Mesenchymal stem cell (in vitro differentiated cells and primary cell): ENCODE measurements at regions not wholly inside any gene's neighbourhood (a gene's known extent, or its start where the extent isn't known, plus 50 kb on each side); places are given as distances from the start of the nearest gene placed in this dataset.

Experiments used
- DNase-seq: peaks from one replicate; pipeline ENCODE4 v3.0.0-alpha.2; 2013
- H2AFZ ChIP-seq: one replicate; pipeline ENCODE4 v1.6.1; 2013; ENCODE audit warnings: low read depth, mild to moderate bottlenecking, control low read depth, inconsistent platforms, low read length, moderate library complexity
- H2AK5ac ChIP-seq: 2 replicates; pipeline ENCODE4 v1.6.1; 2013; ENCODE audit warnings: low read length, moderate library complexity, mild to moderate bottlenecking, inconsistent platforms; ENCODE audit not compliant: severe bottlenecking
- H2BK120ac ChIP-seq: one replicate; pipeline ENCODE4 v1.6.1; 2013; ENCODE audit warnings: low read depth, mild to moderate bottlenecking, inconsistent platforms, low read length, moderate library complexity
- H2BK12ac ChIP-seq, 2 experiments: one replicate each; pipeline ENCODE4 v1.6.1; 2013; ENCODE audit warnings: inconsistent platforms in 2 of 2, low read length in 2 of 2, mild to moderate bottlenecking in 2 of 2, moderate library complexity in 2 of 2, control low read depth in 1 of 2
- H2BK15ac ChIP-seq: one replicate; pipeline ENCODE4 v1.6.1; 2013; ENCODE audit warnings: mild to moderate bottlenecking, low read depth, inconsistent platforms; ENCODE audit not compliant: poor library complexity, severe bottlenecking
- H2BK5ac ChIP-seq: 2 replicates; pipeline ENCODE4 v1.6.1; 2013; ENCODE audit warnings: low read depth, mild to moderate bottlenecking, low read length, control low read depth, inconsistent platforms; ENCODE audit not compliant: poor library complexity, severe bottlenecking
- H3K14ac ChIP-seq, 2 experiments: one replicate each; pipeline ENCODE4 v1.6.1; 2013; ENCODE audit warnings: inconsistent platforms in 2 of 2, low read length in 2 of 2, control low read depth in 1 of 2, mild to moderate bottlenecking in 1 of 2, moderate library complexity in 1 of 2
- H3K18ac ChIP-seq, 2 experiments: one replicate each; pipeline ENCODE4 v1.6.1; 2013; ENCODE audit warnings: inconsistent platforms in 2 of 2, low read length in 2 of 2, control low read depth in 1 of 2, low read depth in 1 of 2, mild to moderate bottlenecking in 1 of 2
- H3K23ac ChIP-seq, 2 experiments: one replicate each; pipeline ENCODE4 v1.6.1; 2013; ENCODE audit warnings: inconsistent platforms in 2 of 2, low read length in 2 of 2, mild to moderate bottlenecking in 2 of 2, moderate library complexity in 2 of 2, control low read depth in 1 of 2
- H3K27ac ChIP-seq: 2 replicates; pipeline ENCODE4 v1.5.1; 2013; ENCODE audit warnings: mild to moderate bottlenecking, moderate library complexity, low read length, control low read depth, inconsistent platforms; ENCODE audit not compliant: poor library complexity, severe bottlenecking
- H3K27me3 ChIP-seq, 2 experiments: 2 replicates each; pipeline versions ENCODE4 v1.6.1 to v1.7.0; 2013; ENCODE audit warnings: low read length in 2 of 2, mild to moderate bottlenecking in 2 of 2, moderate library complexity in 2 of 2, control low read depth in 1 of 2, inconsistent platforms in 1 of 2; ENCODE audit not compliant: control insufficient read depth in 1 of 2, insufficient read depth in 1 of 2
- H3K36me3 ChIP-seq, 2 experiments: 2 replicates each; pipeline versions ENCODE4 v1.6.1 to v1.7.0; 2013; ENCODE audit warnings: low read length in 2 of 2, control low read depth in 1 of 2, inconsistent platforms in 1 of 2, low read depth in 1 of 2, mild to moderate bottlenecking in 1 of 2; ENCODE audit not compliant: insufficient read depth in 2 of 2, control insufficient read depth in 1 of 2
- H3K4ac ChIP-seq, 2 experiments: one replicate each; pipeline ENCODE4 v1.6.1; 2013; ENCODE audit warnings: inconsistent platforms in 2 of 2, low read length in 2 of 2, mild to moderate bottlenecking in 2 of 2, moderate library complexity in 2 of 2, control low read depth in 1 of 2, low read depth in 1 of 2
- H3K4me1 ChIP-seq: 2 replicates; pipeline ENCODE4 v1.6.1; 2013; ENCODE audit warnings: low read depth, low read length, control low read depth; ENCODE audit not compliant: control insufficient read depth, insufficient read depth
- H3K4me2 ChIP-seq: 2 replicates; pipeline ENCODE4 v1.6.1; 2013; ENCODE audit warnings: low read length, mild to moderate bottlenecking, inconsistent platforms; ENCODE audit not compliant: poor library complexity, severe bottlenecking
- H3K4me3 ChIP-seq, 2 experiments: 2 replicates each; pipeline versions ENCODE4 v1.5.1 to v1.7.0; 2013; ENCODE audit warnings: low read length in 2 of 2, mild to moderate bottlenecking in 2 of 2, control low read depth in 1 of 2, low read depth in 1 of 2; ENCODE audit not compliant: insufficient read depth in 1 of 2
- H3K79me1 ChIP-seq: replicated peaks from 2 replicates; pipeline ENCODE4 v1.6.1; 2013; ENCODE audit warnings: mild to moderate bottlenecking, control low read depth, low read length, inconsistent platforms; ENCODE audit not compliant: poor library complexity, severe bottlenecking
- H3K9ac ChIP-seq: 2 replicates; pipeline ENCODE4 v1.7.0; 2013; ENCODE audit warnings: mild to moderate bottlenecking, low read length, moderate library complexity
- H3K9me3 ChIP-seq: 2 replicates; pipeline ENCODE4 v1.7.0; 2013; ENCODE audit warnings: mild to moderate bottlenecking, low read length; ENCODE audit not compliant: control insufficient read depth
- H4K8ac ChIP-seq: one replicate; pipeline ENCODE4 v1.6.1; 2013; ENCODE audit warnings: inconsistent platforms, mild to moderate bottlenecking, low read length, moderate library complexity
- H4K91ac ChIP-seq: one replicate; pipeline ENCODE4 v1.6.1; 2013; ENCODE audit warnings: mild to moderate bottlenecking, low read length, inconsistent platforms
- WGBS: methylation state at CpG from one replicate; pipeline ENCODE4 v1.1.7; 2013; ENCODE audit warnings: mixed read lengths; 5-methylcytosine and 5-hydroxymethylcytosine counted together

- WGBS: 77% methylated on average over 3 of the region's 3 CpGs
- peaks cover 3 to 8% of the 10 kb centered on the region in 2 experiments for H3K27me3 ChIP-seq
- no peak overlapping the region for H3K4ac ChIP-seq
- no peak overlapping the region for H2BK12ac ChIP-seq
- no peak overlapping the region for H3K14ac ChIP-seq
- peaks cover 18% of the 10 kb centered on the region for H3K9me3 ChIP-seq
- H2BK5ac ChIP-seq: no peak overlapping the region
- no peak overlapping the region for H2AK5ac ChIP-seq
- no peak overlapping the region for H3K4me2 ChIP-seq
- DNase-seq: no peak
- no peaks in the 10 kb centered on the region for H3K4me1 ChIP-seq
- no peak overlapping the region for H4K8ac ChIP-seq
- H2BK15ac ChIP-seq: no peak overlapping the region
- no peak overlapping the region for H3K27ac ChIP-seq
- H3K36me3 ChIP-seq: no peaks in the 10 kb centered on the region
- no peak overlapping the region for H2BK120ac ChIP-seq
- no peak overlapping the region for H3K23ac ChIP-seq
- H4K91ac ChIP-seq: no peak overlapping the region
- no peak overlapping the region for H3K9ac ChIP-seq
- H3K4me3 ChIP-seq: no peak overlapping the region
- no peaks in the 10 kb centered on the region for H3K79me1 ChIP-seq
- no peak overlapping the region for H3K18ac ChIP-seq
- no peak overlapping the region for H2AFZ ChIP-seq
These were observed 116.7 kb upstream of the STOX2 start for GRCh38 chr4:183788308-183788905.

- Histone ChIP-seq H2AK5ac (no peak overlapping the region), H3K27me3 (peaks cover 3 to 8% of the 10 kb centered on the region in 2 experiments), H2BK120ac (no peak overlapping the region), H2BK15ac (no peak overlapping the region), H3K4me1 (no peaks in the 10 kb centered on the region), H3K4me2 (no peak overlapping the region), H3K36me3 (no peaks in the 10 kb centered on the region), H2AFZ (no peak overlapping the region), H3K27ac (no peak overlapping the region), H3K79me1 (no peaks in the 10 kb centered on the region), H3K4ac (no peak overlapping the region), H3K23ac (no peak overlapping the region), H4K8ac (no peak overlapping the region), H3K14ac (no peak overlapping the region), H4K91ac (no peak overlapping the region), H3K18ac (no peak overlapping the region), H3K9me3 (peaks cover 30% of the 10 kb centered on the region), H3K9ac (no peak overlapping the region), H2BK5ac (no peak overlapping the region), H3K4me3 (no peak overlapping the region), H2BK12ac (no peak overlapping the region)
- DNase-seq: no peak
- WGBS: 85% methylated on average over 1 of the region's 3 CpGs
These were observed 115.5 kb upstream of the STOX2 start for GRCh38 chr4:183789657-183790056.

DNA sequence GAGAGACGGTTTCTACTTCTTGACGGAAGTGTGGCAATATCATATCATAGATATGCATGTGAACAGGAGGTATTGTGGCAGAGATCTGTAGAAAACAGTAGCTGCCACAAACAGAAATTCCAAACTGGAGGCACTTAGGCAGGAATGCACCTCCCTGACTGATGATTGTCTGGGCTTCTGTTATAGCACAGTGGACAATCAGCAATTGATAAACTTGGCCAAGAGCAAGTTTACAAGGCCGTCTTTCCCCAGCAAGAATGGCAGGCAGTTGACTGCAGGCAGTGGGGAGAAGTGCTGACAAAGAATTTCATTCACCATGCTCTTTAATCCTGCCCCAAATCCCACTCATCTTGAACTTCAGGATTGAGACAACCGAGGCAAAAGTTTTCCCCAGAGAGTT lies 114.4 kb upstream of the STOX2 start:
- no peak for DNase-seq
- H4K91ac ChIP-seq: no peak overlapping the region
- peaks cover 36% of the 10 kb centered on the region for H3K9me3 ChIP-seq
- no peak overlapping the region for H3K14ac ChIP-seq
- H2BK12ac ChIP-seq: no peak overlapping the region
- no peak overlapping the region for H2AFZ ChIP-seq
- H3K4me3 ChIP-seq: no peak overlapping the region
- peaks cover 7 to 9% of the 10 kb centered on the region in 2 experiments for H3K27me3 ChIP-seq
- H3K9ac ChIP-seq: no peak overlapping the region
- 78% methylated on average over 4 of the region's 4 CpGs for WGBS
- H2AK5ac ChIP-seq: no peak overlapping the region
- H2BK5ac ChIP-seq: no peak overlapping the region
- H4K8ac ChIP-seq: no peak overlapping the region
- no peaks in the 10 kb centered on the region for H3K79me1 ChIP-seq
- H3K23ac ChIP-seq: no peak overlapping the region
- H3K4ac ChIP-seq: no peak overlapping the region
- H2BK15ac ChIP-seq: no peak overlapping the region
- H3K27ac ChIP-seq: no peak overlapping the region
- H2BK120ac ChIP-seq: no peak overlapping the region
- H3K4me2 ChIP-seq: no peak overlapping the region
- H3K4me1 ChIP-seq: no peaks in the 10 kb centered on the region
- H3K18ac ChIP-seq: no peak overlapping the region
- H3K36me3 ChIP-seq: no peaks in the 10 kb centered on the region

GRCh38 chr4:183797011-183797444 lies 108.1 kb upstream of the STOX2 start:
- no peaks in the 10 kb centered on the region for H3K36me3 ChIP-seq
- no peak overlapping the region for H3K18ac ChIP-seq
- no peak overlapping the region for H4K91ac ChIP-seq
- no peak overlapping the region for H2BK12ac ChIP-seq
- DNase-seq: no peak
- H2AFZ ChIP-seq: no peak overlapping the region
- H3K9me3 ChIP-seq: peaks cover 30% of the 10 kb centered on the region
- peaks cover 16% of the 10 kb centered on the region for H3K4me1 ChIP-seq
- no peak overlapping the region for H2AK5ac ChIP-seq
- no peak overlapping the region for H2BK15ac ChIP-seq
- H3K4me2 ChIP-seq: peak overlapping the region; percentile 93
- no peaks in the 10 kb centered on the region for H3K79me1 ChIP-seq
- peak overlapping the region in 1 of 2 experiments; percentile 55 for H3K4me3 ChIP-seq
- H3K27me3 ChIP-seq: peaks cover 53 to 55% of the 10 kb centered on the region in 2 experiments
- H2BK120ac ChIP-seq: no peak overlapping the region
- H3K23ac ChIP-seq: no peak overlapping the region
- 2% methylated on average over 27 of the region's 39 CpGs for WGBS
- H4K8ac ChIP-seq: no peak overlapping the region
- peak overlapping the region in 1 of 2 experiments; percentile 7 for H3K14ac ChIP-seq
- no peak overlapping the region for H2BK5ac ChIP-seq
- no peak overlapping the region for H3K4ac ChIP-seq
- no peak overlapping the region for H3K27ac ChIP-seq
- no peak overlapping the region for H3K9ac ChIP-seq
